GM12891 (cell line): ENCODE measurements at regions not wholly inside any gene's neighbourhood (a gene's known extent, or its start where the extent isn't known, plus 50 kb on each side); places are given as distances from the start of the nearest gene placed in this dataset.

ENCODE experiments used
- DNase-seq: peaks from one replicate; pipeline ENCODE4 v3.0.0; 2011; ENCODE audit warnings: low spot score; ENCODE audit not compliant: insufficient read length
- FAIRE-seq: peaks from 2 replicates; lab custom pipeline; 2011; peaks lifted over from hg19 to GRCh38; lab: Jason Lieb, UNC
- PAX5 ChIP-seq: IDR thresholded peaks from 2 replicates; pipeline ENCODE4 v1.6.1; 2011; ENCODE audit warnings: low read length, moderate library complexity, mild to moderate bottlenecking; ENCODE audit not compliant: insufficient read depth, severe bottlenecking
- POLR2A ChIP-seq: IDR thresholded peaks from 2 replicates; pipeline ENCODE4 v1.6.1; 2011; ENCODE audit warnings: low read depth, low read length, control low read depth
- POLR2AphosphoS5 ChIP-seq: IDR thresholded peaks from 2 replicates; pipeline ENCODE4 v1.6.1; 2011; ENCODE audit warnings: low read depth, low read length, control low read depth
- POU2F2 ChIP-seq: IDR thresholded peaks from 2 replicates; pipeline ENCODE4 v1.6.1; 2011; ENCODE audit warnings: low read depth, mild to moderate bottlenecking, control low read depth, low read length, moderate library complexity
- SPI1 ChIP-seq: IDR thresholded peaks from 2 replicates; pipeline ENCODE4 v1.6.1; 2011; ENCODE audit warnings: low read depth, low read length, control low read depth
- TAF1 ChIP-seq: IDR thresholded peaks from 2 replicates; pipeline ENCODE4 v1.6.1; 2011; ENCODE audit warnings: low read depth, low read length, control low read depth

GRCh38 chr5:87705876-87706275 lies 293.1 kb upstream of the CCNH start:
- DNase-seq (no peak), FAIRE-seq (no peak)

GRCh38 chr5:87686975-87687374 lies 274.2 kb upstream of the CCNH start:
- DNase-seq (no peak), FAIRE-seq (peak; percentile 28)
- TF ChIP-seq POLR2AphosphoS5 = no peak
- TF ChIP-seq SPI1 = peak; percentile 86

More at GRCh38 chr5:87705876-87706275, 293.1 kb upstream of the CCNH start:
- TF ChIP-seq POLR2A = no peak
- TF ChIP-seq POU2F2 = no peak
- no peak for TF ChIP-seq PAX5
- no peak for TF ChIP-seq POLR2AphosphoS5

- DNase-seq = no peak
- TF ChIP-seq PAX5 = no peak
- no peak for TF ChIP-seq POLR2AphosphoS5
- no peak for TF ChIP-seq POLR2A
- no peak for TF ChIP-seq TAF1
- no peak for TF ChIP-seq POU2F2
- no peak for FAIRE-seq
Measured at GRCh38 chr5:87686018-87686417, 273.3 kb upstream of the CCNH start.

- TF ChIP-seq POLR2A = no peak
- no peak for TF ChIP-seq PAX5
- TF ChIP-seq TAF1 = no peak
- no peak for TF ChIP-seq POLR2AphosphoS5
- TF ChIP-seq SPI1 = no peak
- no peak for TF ChIP-seq POU2F2
- no peak for FAIRE-seq
Measured at GRCh38 chr5:87674235-87674634, 261.5 kb upstream of the CCNH start.

GRCh38 chr5:87671146-87671545 lies 258.4 kb upstream of the CCNH start:
- no peak for FAIRE-seq
- TF ChIP-seq POU2F2 (no peak), SPI1 (no peak), PAX5 (no peak), TAF1 (no peak), POLR2A (no peak), POLR2AphosphoS5 (no peak)
- no peak for DNase-seq

More at GRCh38 chr5:87674235-87674634, 261.5 kb upstream of the CCNH start:
- no peak for DNase-seq

- TF ChIP-seq SPI1 (no peak), POLR2AphosphoS5 (no peak), PAX5 (no peak), POLR2A (no peak), TAF1 (no peak), POU2F2 (no peak)
- FAIRE-seq (no peak), DNase-seq (no peak)
Measured at GRCh38 chr5:87665166-87665565, 252.4 kb upstream of the CCNH start.

- no peak for FAIRE-seq
- DNase-seq = no peak
- TF ChIP-seq PAX5 = no peak
- no peak for TF ChIP-seq SPI1
- TF ChIP-seq TAF1 = no peak
- TF ChIP-seq POLR2AphosphoS5 = no peak
- no peak for TF ChIP-seq POLR2A
- no peak for TF ChIP-seq POU2F2
Measured at GRCh38 chr5:87661784-87662566, 249.2 kb upstream of the CCNH start.

GRCh38 chr5:87653242-87653641 lies 240.5 kb upstream of the CCNH start:
- no peak for TF ChIP-seq PAX5
- no peak for TF ChIP-seq SPI1
- FAIRE-seq = no peak

GRCh38 chr5:87650284-87650683 lies 237.6 kb upstream of the CCNH start:
- TF ChIP-seq SPI1 (no peak), POLR2AphosphoS5 (no peak), POLR2A (no peak), TAF1 (no peak), POU2F2 (no peak), PAX5 (no peak)
- no peak for FAIRE-seq
- DNase-seq = no peak

More at GRCh38 chr5:87653242-87653641, 240.5 kb upstream of the CCNH start:
- DNase-seq = no peak

GRCh38 chr5:87649455-87649854 lies 236.7 kb upstream of the CCNH start:
- FAIRE-seq = no peak

More at GRCh38 chr5:87649455-87649854, 236.7 kb upstream of the CCNH start:
- DNase-seq = no peak
- TF ChIP-seq POLR2A (no peak), POU2F2 (no peak), PAX5 (no peak), SPI1 (no peak), TAF1 (no peak)
